Transverse colon (tissue), 4 donors: ENCODE measurements at regions not wholly inside any gene's neighbourhood (a gene's known extent, or its start where the extent isn't known, plus 50 kb on each side); places are given as distances from the start of the nearest gene placed in this dataset.

Experiments
- DNase-seq: peaks from one replicate; pipeline ENCODE4 v3.0.0-alpha.2; 2019
- H3K27ac ChIP-seq, 4 donors: fragments of 200-600 bp; sonication (generic); 2 replicates each; pipeline ENCODE4 v1.5.1; 2016 to 2018; ENCODE audit warnings: inconsistent platforms in 4 of 4
- H3K27me3 ChIP-seq: fragments of 200-600 bp; sonication (generic); 2 replicates; pipeline ENCODE4 v1.5.1; 2017; ENCODE audit warnings: inconsistent platforms
- H3K36me3 ChIP-seq, 4 donors: fragments of 200-600 bp; sonication (generic); 2 replicates each; pipeline ENCODE4 v1.5.1; 2017 to 2019; ENCODE audit warnings: inconsistent platforms in 4 of 4
- H3K4me1 ChIP-seq, 4 donors: fragments of 200-600 bp; sonication (generic); 2 replicates each; pipeline ENCODE4 v1.5.1; 2017 to 2020; ENCODE audit warnings: inconsistent platforms in 4 of 4
- H3K4me3 ChIP-seq, 4 donors: fragments of 200-600 bp; sonication (generic); 1 replicate in 1 of 4; 2 replicates in 3 of 4; pipeline versions ENCODE4 v1.5.1 to v1.6.1; 2017 to 2019; ENCODE audit warnings: inconsistent platforms in 4 of 4
- H3K9me3 ChIP-seq, 2 donors: fragments of 200-600 bp; sonication (generic); 2 replicates each; pipeline ENCODE4 v1.5.1; 2017 to 2019; ENCODE audit warnings: inconsistent platforms in 2 of 2
- EP300 ChIP-seq: sonication (generic); formaldehyde crosslinking; IDR thresholded peaks from one replicate; pipeline ENCODE4 v1.6.1; 2017; ENCODE audit warnings: antibody characterized with exemption, low read depth
- POLR2A ChIP-seq: fragments of 450-650 bp; IDR thresholded peaks from one replicate; pipeline ENCODE4 v1.6.1; 2016; ENCODE audit warnings: antibody characterized with exemption, mild to moderate bottlenecking, moderate library complexity
- POLR2AphosphoS5 ChIP-seq, 3 donors: sonication (generic); formaldehyde crosslinking; IDR thresholded peaks; one replicate each; pipeline ENCODE4 v1.6.1; 2016; ENCODE audit warnings: antibody characterized with exemption in 3 of 3
- WGBS, 2 donors: methylation state at CpG; one replicate each; pipeline ENCODE4 v1.1.5; 2018; ENCODE audit warnings: low coverage in 1 of 2; 5-methylcytosine and 5-hydroxymethylcytosine counted together
- in situ Hi-C, 4 donors: fragments of 200-750 bp; cut with MboI; loops; one replicate each; pipeline versions ENCODE4 v1.15.0 to v1.15.1; 2017; ENCODE audit warnings: low sequenced_read_pairs in 3 of 4, low pct_ligation_motif_present in 1 of 4, low pct_unique_long_range_greater_than_20kb in 1 of 4
- intact Hi-C: fragments of 100-400 bp; cut with DNase I; formaldehyde crosslinking; loops from one replicate; pipeline ENCODE4 v1.15.1; 2023; ENCODE audit warnings: low total_unique reads
- TF ChIP-seq, protein P1 (sequence below), 5 experiments: fragments of 200-600 bp in 3 of 5; fragments of 450-650 bp in 2 of 5; sonication (generic) in 3 of 5; IDR thresholded peaks; 1 replicate in 2 of 5; 2 replicates in 3 of 5; pipeline ENCODE4 v1.5.1; 2016 to 2017; ENCODE audit warnings: antibody characterized with exemption in 5 of 5, inconsistent platforms in 3 of 5, mild to moderate bottlenecking in 2 of 5, moderate library complexity in 1 of 5

- in situ Hi-C loops (loop anchor here in 2 of 4 donors (10.0 kb wide), 2 partner anchors 109 to 139 kb away; partner anchors contain the start of gene ARF6 (in 2 of the 2)), intact Hi-C loops (loop anchor here (10.0 kb wide), 1 partner anchor 109 kb away; the partner anchor contains the start of gene ARF6)
- peak; percentile 95 for DNase-seq
- 4% methylated on average over 51 of the region's 54 CpGs; no CpG with 5 or more reads in 1 of the 2 donors for WGBS, 2 donors
- H3K27me3 ChIP-seq: no peaks in the 10 kb centered on the region
- no peak for TF ChIP-seq EP300
- peak; percentile 26 to 87 (median 81) for TF ChIP-seq POLR2AphosphoS5 (IDR thresholded peaks at IDR 0.05)
- peak; percentile 91 for TF ChIP-seq POLR2A
- TF ChIP-seq, protein P1, sequence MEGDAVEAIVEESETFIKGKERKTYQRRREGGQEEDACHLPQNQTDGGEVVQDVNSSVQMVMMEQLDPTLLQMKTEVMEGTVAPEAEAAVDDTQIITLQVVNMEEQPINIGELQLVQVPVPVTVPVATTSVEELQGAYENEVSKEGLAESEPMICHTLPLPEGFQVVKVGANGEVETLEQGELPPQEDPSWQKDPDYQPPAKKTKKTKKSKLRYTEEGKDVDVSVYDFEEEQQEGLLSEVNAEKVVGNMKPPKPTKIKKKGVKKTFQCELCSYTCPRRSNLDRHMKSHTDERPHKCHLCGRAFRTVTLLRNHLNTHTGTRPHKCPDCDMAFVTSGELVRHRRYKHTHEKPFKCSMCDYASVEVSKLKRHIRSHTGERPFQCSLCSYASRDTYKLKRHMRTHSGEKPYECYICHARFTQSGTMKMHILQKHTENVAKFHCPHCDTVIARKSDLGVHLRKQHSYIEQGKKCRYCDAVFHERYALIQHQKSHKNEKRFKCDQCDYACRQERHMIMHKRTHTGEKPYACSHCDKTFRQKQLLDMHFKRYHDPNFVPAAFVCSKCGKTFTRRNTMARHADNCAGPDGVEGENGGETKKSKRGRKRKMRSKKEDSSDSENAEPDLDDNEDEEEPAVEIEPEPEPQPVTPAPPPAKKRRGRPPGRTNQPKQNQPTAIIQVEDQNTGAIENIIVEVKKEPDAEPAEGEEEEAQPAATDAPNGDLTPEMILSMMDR (IDR thresholded peaks at IDR 0.05): peak; percentile 8 to 57 (median 29)
- H3K9me3 ChIP-seq: no peaks in the 10 kb centered on the region
- peak overlapping the region; percentile 90 to 94 (median 92) for H3K27ac ChIP-seq
- no peaks in the 10 kb centered on the region for H3K36me3 ChIP-seq
- H3K4me3 ChIP-seq: peak overlapping the region; percentile 16 to 64 (median 44)
- peaks cover 42 to 70% (median 61%) of the 10 kb centered on the region in 4 donors for H3K4me1 ChIP-seq
Observed at GRCh38 chr14:50003213-50004021, 110.5 kb downstream of the ARF6 start.

DNA sequence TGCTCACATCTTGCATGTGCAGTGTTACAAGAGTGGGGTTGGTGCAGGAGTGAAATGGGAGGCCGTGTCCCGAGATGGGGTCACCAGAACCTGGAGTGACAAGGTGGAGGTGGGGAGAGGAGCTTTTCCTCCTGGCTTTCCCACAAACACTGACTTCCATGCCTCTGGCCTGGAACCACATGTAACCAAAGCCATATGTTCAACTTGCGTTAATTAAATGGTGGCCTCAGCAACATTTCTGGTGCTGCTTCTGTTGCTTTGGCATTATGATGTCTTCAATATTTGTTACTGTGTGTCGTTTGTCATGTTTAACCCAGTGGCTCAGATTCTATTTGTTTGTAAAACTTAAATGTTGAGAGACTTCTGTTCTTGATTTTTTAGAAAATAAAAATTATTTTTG is 110.2 kb downstream of the VCPKMT start:
- Histone ChIP-seq H3K9me3 (no peaks in the 10 kb centered on the region), H3K4me3 (no peak overlapping the region), H3K27me3 (no peaks in the 10 kb centered on the region), H3K4me1 (peaks cover 18 to 43% (median 34%) of the 10 kb centered on the region in 4 donors), H3K36me3 (no peaks in the 10 kb centered on the region), H3K27ac (peak overlapping the region in 1 of 4 donors; percentile 73)
- no peak for DNase-seq
- TF ChIP-seq POLR2A: no peak
- TF ChIP-seq EP300: no peak
- TF ChIP-seq, protein P1 (IDR thresholded peaks at IDR 0.05): no peak
- TF ChIP-seq POLR2AphosphoS5 (IDR thresholded peaks at IDR 0.05): no peak
- intact Hi-C loops (loop anchor here (10.0 kb wide), 1 partner anchor 111 kb away; the partner anchor contains the start of gene ARF6), in situ Hi-C loops (loop anchor here in 2 of 4 donors (10.0 kb wide), 2 partner anchors 111 to 141 kb away; partner anchors contain the start of gene ARF6 (in 2 of the 2))
- WGBS, 2 donors: 88 to 94% methylated on average over 3 to 4 of the region's 4 CpGs

- H3K9me3 ChIP-seq: no peaks in the 10 kb centered on the region
- 67 to 72% methylated on average over 3 to 9 of the region's 9 CpGs for WGBS, 2 donors
- peak; percentile 83 for DNase-seq
- H3K4me1 ChIP-seq: peaks cover 10 to 31% (median 22%) of the 10 kb centered on the region in 4 donors
- no peaks in the 10 kb centered on the region for H3K36me3 ChIP-seq
- H3K27ac ChIP-seq: peak overlapping the region; percentile 60 to 73 (median 68)
- H3K27me3 ChIP-seq: no peaks in the 10 kb centered on the region
- in situ Hi-C loops: loop anchor here in 2 of 4 donors (10.0 kb wide), 2 partner anchors 113 to 143 kb away; partner anchors contain the start of gene ARF6 (in 2 of the 2)
- intact Hi-C loops: loop anchor here (10.0 kb wide), 1 partner anchor 113 kb away; the partner anchor contains the start of gene ARF6
- H3K4me3 ChIP-seq: no peak overlapping the region
- TF ChIP-seq POLR2AphosphoS5 (IDR thresholded peaks at IDR 0.05) (peak in 2 of 3 donors; percentile 45 to 60), EP300 (peak; percentile 31), POLR2A (peak; percentile 10)
- TF ChIP-seq, protein P1 (IDR thresholded peaks at IDR 0.05): peak in 2 of 5 experiments; percentile 47 to 66
Observed at GRCh38 chr14:50007123-50007903, 109.1 kb downstream of the VCPKMT start.
